22Rv1 (cell line): ENCODE measurements at regions not wholly inside any gene's neighbourhood (a gene's known extent, or its start where the extent isn't known, plus 50 kb on each side); places are given as distances from the start of the nearest gene placed in this dataset.

Experiments
- H3K27ac ChIP-seq: fragments of 450-650 bp; 2 replicates; pipeline ENCODE4 v1.5.1; 2017
- CTCF ChIP-seq: fragments of 450-650 bp; IDR thresholded peaks from 2 replicates; pipeline ENCODE4 v1.5.1; 2017; ENCODE audit warnings: mild to moderate bottlenecking
- ZFX ChIP-seq: fragments of 450-650 bp; IDR thresholded peaks from 2 replicates; pipeline ENCODE4 v1.6.1; 2017; ENCODE audit warnings: antibody characterized with exemption, borderline replicate concordance

GRCh38 chr13:106919133-106919532, 351.2 kb upstream of the ARGLU1 start:
- H3K27ac ChIP-seq: no peak overlapping the region
- TF ChIP-seq CTCF: no peak

- no peak for TF ChIP-seq CTCF
- TF ChIP-seq ZFX: no peak
- no peak overlapping the region for H3K27ac ChIP-seq
These were observed 350.6 kb upstream of the ARGLU1 start for GRCh38 chr13:106918557-106918860.

- peak overlapping the region; percentile 46 for H3K27ac ChIP-seq
- peak; percentile 96 for TF ChIP-seq CTCF
- no peak for TF ChIP-seq ZFX
These were observed 350.0 kb upstream of the ARGLU1 start for GRCh38 chr13:106917673-106918556.

- TF ChIP-seq CTCF (no peak), ZFX (no peak)
- H3K27ac ChIP-seq: no peak overlapping the region
These were observed 349.2 kb upstream of the ARGLU1 start for GRCh38 chr13:106917024-106917571.

- TF ChIP-seq ZFX: no peak
- TF ChIP-seq CTCF: no peak
- no peak overlapping the region for H3K27ac ChIP-seq
These were observed 348.5 kb upstream of the ARGLU1 start for GRCh38 chr13:106916329-106916976.

- no peak for TF ChIP-seq ZFX
- no peak for TF ChIP-seq CTCF
- no peak overlapping the region for H3K27ac ChIP-seq
These were observed 347.2 kb upstream of the ARGLU1 start for GRCh38 chr13:106915146-106915545.

GRCh38 chr13:106911627-106912026, 343.7 kb upstream of the ARGLU1 start:
- H3K27ac ChIP-seq: no peak overlapping the region
- TF ChIP-seq CTCF (no peak), ZFX (no peak)
